ENCODE measurements at regions not wholly inside any gene's neighbourhood (a gene's known extent, or its start where the extent isn't known, plus 50 kb on each side); places are given as distances from the start of the nearest gene placed in this dataset.

GRCh38 chr11:19409307-19409706, 168.6 kb upstream of the E2F8 start:
- BruUV-seq (replicated peaks): no TSS peak
- POLR2A ChIA-PET: no interaction called here
- Histone ChIP-seq H3K4me3 (ENCODE audit: low read depth in 2 of 2, low read length in 2 of 2) (no peak overlapping the region), H3K27me3 (ENCODE audit: control insufficient read depth, insufficient read depth, low read length) (0 out of 2 replicates have a peak, but pooled peaks cover 2% of the 10 kb centered on the region), H3K36me3 (ENCODE audit: control insufficient read depth, insufficient read depth, low read length) (no peaks in the 10 kb centered on the region), H3K9me3 (ENCODE audit: control insufficient read depth, insufficient read depth, low read depth, low read length) (no peaks in the 10 kb centered on the region), H3K27ac (ENCODE audit: low read length) (no peak overlapping the region), H3K4me1 (ENCODE audit: control insufficient read depth, insufficient read depth, low read length) (no peaks in the 10 kb centered on the region)
- ATAC-seq: no peak
- TF ChIP-seq, protein P1, sequence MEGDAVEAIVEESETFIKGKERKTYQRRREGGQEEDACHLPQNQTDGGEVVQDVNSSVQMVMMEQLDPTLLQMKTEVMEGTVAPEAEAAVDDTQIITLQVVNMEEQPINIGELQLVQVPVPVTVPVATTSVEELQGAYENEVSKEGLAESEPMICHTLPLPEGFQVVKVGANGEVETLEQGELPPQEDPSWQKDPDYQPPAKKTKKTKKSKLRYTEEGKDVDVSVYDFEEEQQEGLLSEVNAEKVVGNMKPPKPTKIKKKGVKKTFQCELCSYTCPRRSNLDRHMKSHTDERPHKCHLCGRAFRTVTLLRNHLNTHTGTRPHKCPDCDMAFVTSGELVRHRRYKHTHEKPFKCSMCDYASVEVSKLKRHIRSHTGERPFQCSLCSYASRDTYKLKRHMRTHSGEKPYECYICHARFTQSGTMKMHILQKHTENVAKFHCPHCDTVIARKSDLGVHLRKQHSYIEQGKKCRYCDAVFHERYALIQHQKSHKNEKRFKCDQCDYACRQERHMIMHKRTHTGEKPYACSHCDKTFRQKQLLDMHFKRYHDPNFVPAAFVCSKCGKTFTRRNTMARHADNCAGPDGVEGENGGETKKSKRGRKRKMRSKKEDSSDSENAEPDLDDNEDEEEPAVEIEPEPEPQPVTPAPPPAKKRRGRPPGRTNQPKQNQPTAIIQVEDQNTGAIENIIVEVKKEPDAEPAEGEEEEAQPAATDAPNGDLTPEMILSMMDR (IDR thresholded peaks at IDR 0.05): no peak
- no peak for TF ChIP-seq SIN3A (IDR thresholded peaks at IDR 0.05; ENCODE audit: borderline replicate concordance, insufficient read depth, low read depth, low read length)
- no peak for TF ChIP-seq TCF7L2 (IDR thresholded peaks at IDR 0.05; ENCODE audit: low read depth, low read length)
- TF ChIP-seq, protein P2, sequence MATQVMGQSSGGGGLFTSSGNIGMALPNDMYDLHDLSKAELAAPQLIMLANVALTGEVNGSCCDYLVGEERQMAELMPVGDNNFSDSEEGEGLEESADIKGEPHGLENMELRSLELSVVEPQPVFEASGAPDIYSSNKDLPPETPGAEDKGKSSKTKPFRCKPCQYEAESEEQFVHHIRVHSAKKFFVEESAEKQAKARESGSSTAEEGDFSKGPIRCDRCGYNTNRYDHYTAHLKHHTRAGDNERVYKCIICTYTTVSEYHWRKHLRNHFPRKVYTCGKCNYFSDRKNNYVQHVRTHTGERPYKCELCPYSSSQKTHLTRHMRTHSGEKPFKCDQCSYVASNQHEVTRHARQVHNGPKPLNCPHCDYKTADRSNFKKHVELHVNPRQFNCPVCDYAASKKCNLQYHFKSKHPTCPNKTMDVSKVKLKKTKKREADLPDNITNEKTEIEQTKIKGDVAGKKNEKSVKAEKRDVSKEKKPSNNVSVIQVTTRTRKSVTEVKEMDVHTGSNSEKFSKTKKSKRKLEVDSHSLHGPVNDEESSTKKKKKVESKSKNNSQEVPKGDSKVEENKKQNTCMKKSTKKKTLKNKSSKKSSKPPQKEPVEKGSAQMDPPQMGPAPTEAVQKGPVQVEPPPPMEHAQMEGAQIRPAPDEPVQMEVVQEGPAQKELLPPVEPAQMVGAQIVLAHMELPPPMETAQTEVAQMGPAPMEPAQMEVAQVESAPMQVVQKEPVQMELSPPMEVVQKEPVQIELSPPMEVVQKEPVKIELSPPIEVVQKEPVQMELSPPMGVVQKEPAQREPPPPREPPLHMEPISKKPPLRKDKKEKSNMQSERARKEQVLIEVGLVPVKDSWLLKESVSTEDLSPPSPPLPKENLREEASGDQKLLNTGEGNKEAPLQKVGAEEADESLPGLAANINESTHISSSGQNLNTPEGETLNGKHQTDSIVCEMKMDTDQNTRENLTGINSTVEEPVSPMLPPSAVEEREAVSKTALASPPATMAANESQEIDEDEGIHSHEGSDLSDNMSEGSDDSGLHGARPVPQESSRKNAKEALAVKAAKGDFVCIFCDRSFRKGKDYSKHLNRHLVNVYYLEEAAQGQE (IDR thresholded peaks at IDR 0.05; ENCODE audit: insufficient read depth in 1 of 2, low read depth in 2 of 2, low read length in 1 of 2): no peak
- no peak for TF ChIP-seq POLR2AphosphoS5 (IDR thresholded peaks at IDR 0.05; ENCODE audit: low read depth, low read length)
- intact Hi-C loops (cut with micrococcal nuclease; ENCODE audit: unreplicated experiment) (no loop called here), in situ Hi-C loops (cut with HindIII; ENCODE audit: low pct_unique_long_range_greater_than_20kb, low sequenced_read_pairs) (no loop called here)
- CTCF ChIA-PET: no interaction called here
- DNase-seq (ENCODE audit: low read depth, low spot score): no peak

DNA sequence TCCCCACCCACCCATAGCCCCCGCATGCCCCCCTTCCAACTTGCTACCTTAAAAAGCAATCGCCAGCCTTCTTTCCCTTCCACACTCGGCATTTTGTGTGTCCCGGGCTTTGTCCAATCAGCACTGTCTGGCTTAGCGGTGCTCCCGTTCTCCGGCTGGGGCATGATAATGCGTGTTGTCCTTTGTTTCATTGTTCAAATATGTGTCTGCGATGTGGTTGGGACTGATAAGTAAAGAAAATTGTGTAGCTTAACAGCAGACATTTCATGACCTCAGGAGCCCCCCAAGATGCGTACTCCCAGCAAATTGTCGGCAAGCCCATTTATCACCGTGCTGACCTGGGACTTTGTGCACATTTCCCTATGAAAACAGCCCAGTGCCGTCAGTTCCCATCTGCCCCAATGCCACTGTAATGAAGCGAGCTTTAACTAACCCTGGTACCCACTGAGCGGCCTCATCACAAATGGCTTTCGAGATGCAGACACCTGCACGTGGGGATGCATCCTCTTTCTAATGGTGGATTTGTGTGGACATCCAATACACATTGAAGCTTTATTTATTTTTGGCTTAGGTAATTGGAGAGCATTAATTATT, 167.0 kb upstream of the E2F8 start:
- H3K4me1 ChIP-seq (ENCODE audit: control insufficient read depth, insufficient read depth, low read length): no peaks in the 10 kb centered on the region
- H3K4me3 ChIP-seq (ENCODE audit: low read depth in 2 of 2, low read length in 2 of 2): no peak overlapping the region
- BruUV-seq (replicated peaks): no TSS peak
- H3K27ac ChIP-seq (ENCODE audit: low read length): no peak overlapping the region
- H3K27me3 ChIP-seq (ENCODE audit: control insufficient read depth, insufficient read depth, low read length): 0 out of 2 replicates have a peak, but pooled peaks cover 2% of the 10 kb centered on the region
- H3K36me3 ChIP-seq (ENCODE audit: control insufficient read depth, insufficient read depth, low read length): no peaks in the 10 kb centered on the region
- no peak for DNase-seq (ENCODE audit: low read depth, low spot score)
- intact Hi-C loops (cut with micrococcal nuclease; ENCODE audit: unreplicated experiment): no loop called here
- ATAC-seq: no peak
- CTCF ChIA-PET: no interaction called here
- H3K9me3 ChIP-seq (ENCODE audit: control insufficient read depth, insufficient read depth, low read depth, low read length): no peaks in the 10 kb centered on the region
- in situ Hi-C loops (cut with HindIII; ENCODE audit: low pct_unique_long_range_greater_than_20kb, low sequenced_read_pairs): no loop called here
- TF ChIP-seq SIN3A (IDR thresholded peaks at IDR 0.05; ENCODE audit: borderline replicate concordance, insufficient read depth, low read depth, low read length) (no peak), POLR2AphosphoS5 (IDR thresholded peaks at IDR 0.05; ENCODE audit: low read depth, low read length) (no peak), TCF7L2 (IDR thresholded peaks at IDR 0.05; ENCODE audit: low read depth, low read length) (no peak)
- TF ChIP-seq, protein P2 (IDR thresholded peaks at IDR 0.05; ENCODE audit: insufficient read depth in 1 of 2, low read depth in 2 of 2, low read length in 1 of 2): no peak
- TF ChIP-seq, protein P1 (IDR thresholded peaks at IDR 0.05): no peak
- POLR2A ChIA-PET: no interaction called here
